ENCODE measurements at regions not wholly inside any gene's neighbourhood (a gene's known extent, or its start where the extent isn't known, plus 50 kb on each side); places are given as distances from the start of the nearest gene placed in this dataset.

GRCh38 chr3:66610562-66610909, 109.7 kb upstream of the LRIG1 start:
- H3K9me3 ChIP-seq (replicated peaks; ENCODE audit: insufficient read depth, low read length): no peaks in the 10 kb centered on the region
- no peaks in the 10 kb centered on the region for H4K20me1 ChIP-seq (ENCODE audit: insufficient read depth, low read length)
- H3K27me3 ChIP-seq (replicated peaks; ENCODE audit: insufficient read depth, low read length): no peaks in the 10 kb centered on the region
- H3K79me2 ChIP-seq (ENCODE audit: low read length): no peaks in the 10 kb centered on the region
- H3K4me1 ChIP-seq (ENCODE audit: low read length): no peaks in the 10 kb centered on the region
- no peak overlapping the region for H3K4me2 ChIP-seq (ENCODE audit: low read depth, low read length)
- DNase-seq: no peak
- H3K27ac ChIP-seq (ENCODE audit: low read length): no peak overlapping the region
- H3K9ac ChIP-seq (ENCODE audit: low read length): no peak overlapping the region
- H3K4me3 ChIP-seq (ENCODE audit: low read length): no peak overlapping the region
- H3K36me3 ChIP-seq (replicated peaks; ENCODE audit: insufficient read depth, low read length): no peaks in the 10 kb centered on the region
- no peak overlapping the region for H2AFZ ChIP-seq (ENCODE audit: low read length)
- H3F3A ChIP-seq (ENCODE audit: insufficient read depth, low read length): no peaks in the 10 kb centered on the region
- TF ChIP-seq CTCF (IDR thresholded peaks at IDR 0.05; ENCODE audit: low read length) (no peak), EZH2 (optimal IDR thresholded peaks at IDR 0.05; ENCODE audit: low read depth, low read length) (no peak), EZH2phosphoT487 (IDR thresholded peaks at IDR 0.05; ENCODE audit: low read length) (no peak)
- no peaks in the 10 kb centered on the region for H3K9me2 ChIP-seq (replicated peaks; ENCODE audit: insufficient read depth, low read length)

- Histone ChIP-seq H3F3A (ENCODE audit: insufficient read depth, low read length) (no peaks in the 10 kb centered on the region), H3K9me3 (replicated peaks; ENCODE audit: insufficient read depth, low read length) (no peaks in the 10 kb centered on the region), H3K79me2 (ENCODE audit: low read length) (no peaks in the 10 kb centered on the region), H3K9me2 (replicated peaks; ENCODE audit: insufficient read depth, low read length) (no peaks in the 10 kb centered on the region), H2AFZ (ENCODE audit: low read length) (0 out of 2 replicates have a peak overlapping the region, but pooled peaks have one; percentile 15), H3K27ac (ENCODE audit: low read length) (peak overlapping the region; percentile 26; the same call in 1 of the 2 replicates), H3K4me2 (ENCODE audit: low read depth, low read length) (no peak overlapping the region), H3K36me3 (replicated peaks; ENCODE audit: insufficient read depth, low read length) (no peaks in the 10 kb centered on the region), H4K20me1 (ENCODE audit: insufficient read depth, low read length) (no peaks in the 10 kb centered on the region), H3K4me3 (ENCODE audit: low read length) (no peak overlapping the region), H3K27me3 (replicated peaks; ENCODE audit: insufficient read depth, low read length) (no peaks in the 10 kb centered on the region), H3K4me1 (ENCODE audit: low read length) (no peaks in the 10 kb centered on the region), H3K9ac (ENCODE audit: low read length) (no peak overlapping the region)
- TF ChIP-seq CTCF (IDR thresholded peaks at IDR 0.05; ENCODE audit: low read length) (no peak), EZH2phosphoT487 (IDR thresholded peaks at IDR 0.05; ENCODE audit: low read length) (no peak), EZH2 (optimal IDR thresholded peaks at IDR 0.05; ENCODE audit: low read depth, low read length) (no peak)
- DNase-seq: peak; percentile 31
These were observed 115.0 kb upstream of the LRIG1 start for GRCh38 chr3:66615643-66616301.

- Histone ChIP-seq H3K9me2 (replicated peaks; ENCODE audit: insufficient read depth, low read length) (no peaks in the 10 kb centered on the region), H3K79me2 (ENCODE audit: low read length) (no peaks in the 10 kb centered on the region), H3K27me3 (replicated peaks; ENCODE audit: insufficient read depth, low read length) (no peaks in the 10 kb centered on the region), H3K9me3 (replicated peaks; ENCODE audit: insufficient read depth, low read length) (no peaks in the 10 kb centered on the region), H3K4me3 (ENCODE audit: low read length) (no peak overlapping the region), H3K9ac (ENCODE audit: low read length) (no peak overlapping the region), H3K36me3 (replicated peaks; ENCODE audit: insufficient read depth, low read length) (no peaks in the 10 kb centered on the region), H3K4me1 (ENCODE audit: low read length) (no peaks in the 10 kb centered on the region), H4K20me1 (ENCODE audit: insufficient read depth, low read length) (no peaks in the 10 kb centered on the region), H3F3A (ENCODE audit: insufficient read depth, low read length) (no peaks in the 10 kb centered on the region), H3K27ac (ENCODE audit: low read length) (no peak overlapping the region), H3K4me2 (ENCODE audit: low read depth, low read length) (no peak overlapping the region), H2AFZ (ENCODE audit: low read length) (no peak overlapping the region)
- TF ChIP-seq EZH2phosphoT487 (IDR thresholded peaks at IDR 0.05; ENCODE audit: low read length) (no peak), CTCF (IDR thresholded peaks at IDR 0.05; ENCODE audit: low read length) (no peak), EZH2 (optimal IDR thresholded peaks at IDR 0.05; ENCODE audit: low read depth, low read length) (no peak)
- DNase-seq: no peak
These were observed 116.5 kb upstream of the LRIG1 start for GRCh38 chr3:66617351-66617750.
